Spinal cord (tissue), 9 donors: ENCODE measurements at regions not wholly inside any gene's neighbourhood (a gene's known extent, or its start where the extent isn't known, plus 50 kb on each side); places are given as distances from the start of the nearest gene placed in this dataset.

ENCODE experiments used
- DNase-seq, 6 donors: peaks; one replicate each; pipeline versions ENCODE4 v3.0.0 to v3.0.0-alpha.2; 2013 to 2015; ENCODE audit warnings: low spot score in 6 of 6, low read depth in 4 of 6
- H3K27ac ChIP-seq: one replicate; pipeline ENCODE4 v1.5.1; 2013; ENCODE audit warnings: low read depth, low read length, control low read depth
- H3K27me3 ChIP-seq: one replicate; pipeline ENCODE4 v1.6.1; 2013; ENCODE audit warnings: low read length; ENCODE audit not compliant: control insufficient read depth, insufficient read depth
- H3K36me3 ChIP-seq: one replicate; pipeline ENCODE4 v1.6.1; 2013; ENCODE audit warnings: low read length; ENCODE audit not compliant: control insufficient read depth, insufficient read depth
- H3K4me1 ChIP-seq: one replicate; pipeline ENCODE4 v1.6.1; 2013; ENCODE audit warnings: low read length; ENCODE audit not compliant: control insufficient read depth, insufficient read depth
- H3K4me3 ChIP-seq: one replicate; pipeline ENCODE4 v1.5.1; 2013; ENCODE audit warnings: low read depth, low read length, control low read depth
- H3K9me3 ChIP-seq: one replicate; pipeline ENCODE4 v1.6.1; 2013; ENCODE audit warnings: low read length; ENCODE audit not compliant: control insufficient read depth, insufficient read depth
- WGBS: methylation state at CpG from one replicate; pipeline ENCODE4 v1.1.5; 2013; ENCODE audit warnings: missing lambda C conversion rate; ENCODE audit not compliant: insufficient coverage; 5-methylcytosine and 5-hydroxymethylcytosine counted together
- donor health status: healthy.

GRCh38 chr9:14501366-14501765, 187.4 kb upstream of the NFIB start:
- H3K4me1 ChIP-seq, result no peaks in the 10 kb centered on the region
- DNase-seq, result no peak
- no peak overlapping the region for H3K27ac ChIP-seq
- no peaks in the 10 kb centered on the region for H3K27me3 ChIP-seq
- no peaks in the 10 kb centered on the region for H3K9me3 ChIP-seq
- no peaks in the 10 kb centered on the region for H3K36me3 ChIP-seq
- H3K4me3 ChIP-seq, result no peak overlapping the region
- WGBS, result 100% methylated on average over 1 of the region's 4 CpGs

- Histone ChIP-seq H3K4me1 (no peaks in the 10 kb centered on the region), H3K36me3 (no peaks in the 10 kb centered on the region), H3K27me3 (no peaks in the 10 kb centered on the region), H3K9me3 (no peaks in the 10 kb centered on the region), H3K27ac (no peak overlapping the region), H3K4me3 (no peak overlapping the region)
- 100% methylated on average over 2 of the region's 9 CpGs for WGBS
- DNase-seq, result peak in 1 of 6 donors; percentile 15
Observed at GRCh38 chr9:14500705-14501104, 186.8 kb upstream of the NFIB start.

- Histone ChIP-seq H3K36me3 (no peaks in the 10 kb centered on the region), H3K4me3 (no peak overlapping the region), H3K9me3 (no peaks in the 10 kb centered on the region), H3K27me3 (no peaks in the 10 kb centered on the region), H3K27ac (no peak overlapping the region), H3K4me1 (no peaks in the 10 kb centered on the region)
- no CpG with 5 or more reads among the region's 6 CpGs for WGBS
- DNase-seq, result no peak
Observed at GRCh38 chr9:14499976-14500375, 186.0 kb upstream of the NFIB start.

- 96% methylated on average over 5 of the region's 5 CpGs for WGBS
- Histone ChIP-seq H3K27ac (no peak overlapping the region), H3K9me3 (no peaks in the 10 kb centered on the region), H3K27me3 (no peaks in the 10 kb centered on the region), H3K4me3 (no peak overlapping the region), H3K36me3 (no peaks in the 10 kb centered on the region), H3K4me1 (no peaks in the 10 kb centered on the region)
- no peak for DNase-seq
Observed at GRCh38 chr9:14498824-14499223, 184.9 kb upstream of the NFIB start.

GRCh38 chr9:14497476-14497875, 183.5 kb upstream of the NFIB start:
- no peaks in the 10 kb centered on the region for H3K9me3 ChIP-seq
- H3K27ac ChIP-seq, result no peak overlapping the region
- no CpG with 5 or more reads among the region's 1 CpG for WGBS

GRCh38 chr9:14488421-14489190, 174.7 kb upstream of the NFIB start:
- WGBS, result no CpG with 5 or more reads among the region's 3 CpGs
- no peak overlapping the region for H3K4me3 ChIP-seq
- no peaks in the 10 kb centered on the region for H3K4me1 ChIP-seq
- no peak for DNase-seq
- H3K27ac ChIP-seq, result no peak overlapping the region
- H3K9me3 ChIP-seq, result no peaks in the 10 kb centered on the region
- H3K27me3 ChIP-seq, result no peaks in the 10 kb centered on the region
- no peaks in the 10 kb centered on the region for H3K36me3 ChIP-seq

More at GRCh38 chr9:14497476-14497875, 183.5 kb upstream of the NFIB start:
- H3K4me3 ChIP-seq, result no peak overlapping the region
- no peaks in the 10 kb centered on the region for H3K27me3 ChIP-seq
- DNase-seq, result no peak
- H3K36me3 ChIP-seq, result no peaks in the 10 kb centered on the region
- H3K4me1 ChIP-seq, result no peaks in the 10 kb centered on the region

GRCh38 chr9:14487547-14488185, 173.7 kb upstream of the NFIB start:
- Histone ChIP-seq H3K4me1 (no peaks in the 10 kb centered on the region), H3K27ac (no peak overlapping the region), H3K27me3 (no peaks in the 10 kb centered on the region), H3K9me3 (no peaks in the 10 kb centered on the region), H3K4me3 (no peak overlapping the region), H3K36me3 (no peaks in the 10 kb centered on the region)
- no peak for DNase-seq
- 100% methylated on average over 1 of the region's 6 CpGs for WGBS

- Histone ChIP-seq H3K4me3 (no peak overlapping the region), H3K27ac (no peak overlapping the region), H3K36me3 (no peaks in the 10 kb centered on the region), H3K9me3 (no peaks in the 10 kb centered on the region), H3K4me1 (no peaks in the 10 kb centered on the region), H3K27me3 (no peaks in the 10 kb centered on the region)
- no peak for DNase-seq
- 93% methylated on average over 2 of the region's 5 CpGs for WGBS
Observed at GRCh38 chr9:14485366-14485765, 171.4 kb upstream of the NFIB start.

GRCh38 chr9:14482856-14483255, 168.9 kb upstream of the NFIB start:
- DNase-seq, result peak in 1 of 6 donors; percentile 63
- Histone ChIP-seq H3K4me3 (no peak overlapping the region), H3K4me1 (no peaks in the 10 kb centered on the region), H3K36me3 (no peaks in the 10 kb centered on the region), H3K9me3 (no peaks in the 10 kb centered on the region), H3K27me3 (no peaks in the 10 kb centered on the region), H3K27ac (no peak overlapping the region)
- WGBS, result no CpG with 5 or more reads among the region's 3 CpGs

- H3K4me1 ChIP-seq, result no peaks in the 10 kb centered on the region
- 5% methylated on average over 3 of the region's 3 CpGs for WGBS
- DNase-seq, result peak in 4 of 6 donors; percentile 11 to 86 (median 48)
Observed at GRCh38 chr9:14480526-14480925, 166.6 kb upstream of the NFIB start.

More at GRCh38 chr9:14480526-14480925, 166.6 kb upstream of the NFIB start:
- Histone ChIP-seq H3K36me3 (no peaks in the 10 kb centered on the region), H3K4me3 (no peak overlapping the region), H3K27me3 (no peaks in the 10 kb centered on the region), H3K9me3 (no peaks in the 10 kb centered on the region), H3K27ac (no peak overlapping the region)
